ENCODE measurements at regions not wholly inside any gene's neighbourhood (a gene's known extent, or its start where the extent isn't known, plus 50 kb on each side); places are given as distances from the start of the nearest gene placed in this dataset.

- no peak for DNase-seq
These were observed 55.4 kb downstream of the CCER1 start for GRCh38 chr12:90899456-90900182.

- DNase-seq, result no peak
These were observed 57.0 kb downstream of the CCER1 start for GRCh38 chr12:90897986-90898385.

GRCh38 chr12:90897316-90897715 lies 57.7 kb downstream of the CCER1 start:
- DNase-seq, result no peak

- DNase-seq, result no peak
These were observed 58.2 kb downstream of the CCER1 start for GRCh38 chr12:90896821-90897220.

GRCh38 chr12:90896164-90896563 lies 58.8 kb downstream of the CCER1 start:
- no peak for DNase-seq

- DNase-seq, result no peak
These were observed 66.7 kb downstream of the CCER1 start for GRCh38 chr12:90888316-90888715.

GRCh38 chr12:90883456-90883855 lies 71.5 kb downstream of the CCER1 start:
- no peak for DNase-seq

- no peak for DNase-seq
These were observed 83.3 kb downstream of the CCER1 start for GRCh38 chr12:90871726-90872096.

GRCh38 chr12:90870971-90871725 lies 83.8 kb downstream of the CCER1 start:
- no peak for DNase-seq

GRCh38 chr12:90868626-90869025 lies 86.3 kb downstream of the CCER1 start:
- DNase-seq, result no peak

GRCh38 chr12:90859591-90859990 lies 95.4 kb downstream of the CCER1 start:
- DNase-seq, result no peak

GRCh38 chr12:90858252-90858651 lies 96.7 kb downstream of the CCER1 start:
- DNase-seq, result no peak

GRCh38 chr12:90855534-90855933 lies 99.4 kb downstream of the CCER1 start:
- no peak for DNase-seq

- peak in 15 of 58 donors; percentile 0 to 61 (median 4) for DNase-seq
These were observed 100.8 kb downstream of the CCER1 start for GRCh38 chr12:90854136-90854689.

- DNase-seq, result no peak
These were observed 102.9 kb downstream of the CCER1 start for GRCh38 chr12:90851800-90852718.

- no peak for DNase-seq
These were observed 112.5 kb downstream of the CCER1 start for GRCh38 chr12:90842477-90842876.

GRCh38 chr12:90841336-90841735 lies 113.6 kb downstream of the CCER1 start:
- no peak for DNase-seq

GRCh38 chr12:90839346-90839745 lies 115.6 kb downstream of the CCER1 start:
- no peak for DNase-seq

GRCh38 chr12:90836689-90837088 lies 118.3 kb downstream of the CCER1 start:
- no peak for DNase-seq

- DNase-seq, result no peak
These were observed 121.7 kb downstream of the CCER1 start for GRCh38 chr12:90833228-90833627.

GRCh38 chr12:90832427-90832826 lies 122.5 kb downstream of the CCER1 start:
- DNase-seq, result no peak

GRCh38 chr12:90831712-90832111 lies 123.3 kb downstream of the CCER1 start:
- no peak for DNase-seq

Measured in anterior cingulate cortex (tissue), 58 donors.